ENCODE measurements at regions not wholly inside any gene's neighbourhood (a gene's known extent, or its start where the extent isn't known, plus 50 kb on each side); places are given as distances from the start of the nearest gene placed in this dataset.
"Not testable (repeated sequence)": the region's sequence is repeated elsewhere in the genome, so short reads cannot be mapped to it uniquely, and the experiment has no call there.

GRCh38 chr13:85186356-85187045, 612.7 kb downstream of the SLITRK6 start:
- no peak for DNase-seq

GRCh38 chr13:85174291-85174690, 624.9 kb downstream of the SLITRK6 start:
- DNase-seq = no peak

GRCh38 chr13:85170372-85170771, 628.8 kb downstream of the SLITRK6 start:
- no peak for DNase-seq

- DNase-seq = no peak
Observed at GRCh38 chr13:85166891-85167290, 632.3 kb downstream of the SLITRK6 start.

- no peak for DNase-seq
Observed at GRCh38 chr13:85163063-85163462, 636.2 kb downstream of the SLITRK6 start.

- no peak for DNase-seq
Observed at GRCh38 chr13:85148009-85148408, 651.2 kb downstream of the SLITRK6 start.

GRCh38 chr13:85142351-85142927, 656.8 kb downstream of the SLITRK6 start:
- no peak for DNase-seq

- no peak for DNase-seq
Observed at GRCh38 chr13:85141401-85141800, 657.8 kb downstream of the SLITRK6 start.

- DNase-seq = no peak
Observed at GRCh38 chr13:85140192-85140591, 659.0 kb downstream of the SLITRK6 start.

GRCh38 chr13:85137516-85137915, 661.7 kb downstream of the SLITRK6 start:
- DNase-seq = no peak

- DNase-seq = no peak
Observed at GRCh38 chr13:85132986-85133385, 666.2 kb downstream of the SLITRK6 start.

- not testable (repeated sequence) for DNase-seq
Observed at GRCh38 chr13:85123501-85123900, 675.7 kb downstream of the SLITRK6 start.

- DNase-seq = no peak
Observed at GRCh38 chr13:85108356-85108755, 690.9 kb downstream of the SLITRK6 start.

- no peak for DNase-seq
Observed at GRCh38 chr13:85099245-85099644, 700.0 kb downstream of the SLITRK6 start.

- no peak for DNase-seq
Observed at GRCh38 chr13:85095418-85096272, 703.6 kb downstream of the SLITRK6 start.

- DNase-seq = no peak
Observed at GRCh38 chr13:85093808-85094207, 705.4 kb downstream of the SLITRK6 start.

- no peak for DNase-seq
Observed at GRCh38 chr13:85091631-85092234, 707.5 kb downstream of the SLITRK6 start.

GRCh38 chr13:85089186-85089585, 710.0 kb downstream of the SLITRK6 start:
- no peak for DNase-seq

GRCh38 chr13:85080691-85081090, 718.5 kb downstream of the SLITRK6 start:
- no peak for DNase-seq

- no peak for DNase-seq
Observed at GRCh38 chr13:85076343-85076742, 722.9 kb downstream of the SLITRK6 start.

GRCh38 chr13:85074543-85075313, 724.5 kb downstream of the SLITRK6 start:
- no peak for DNase-seq

- DNase-seq = no peak
Observed at GRCh38 chr13:85068231-85068630, 731.0 kb downstream of the SLITRK6 start.

GRCh38 chr13:85040215-85040614, 759.0 kb downstream of the SLITRK6 start:
- no peak for DNase-seq

Measured in CD4-positive, alpha-beta T cell treated with Interleukin-12 subunit alpha and Interleukin-12 subunit beta, for 1 hour (primary cell).